Keratinocyte (primary cell): ENCODE measurements at regions not wholly inside any gene's neighbourhood (a gene's known extent, or its start where the extent isn't known, plus 50 kb on each side); places are given as distances from the start of the nearest gene placed in this dataset.

Experiments used
- CTCF ChIP-seq, 3 experiments: IDR thresholded peaks in 1 of 3; conservative IDR thresholded peaks in 1 of 3; optimal IDR thresholded peaks in 1 of 3; 2 replicates in 2 of 3; 3 replicates in 1 of 3; pipeline versions ENCODE3 to v1.5.1; 2011; ENCODE audit warnings: low read length in 3 of 3, mild to moderate bottlenecking in 3 of 3, moderate library complexity in 2 of 3, control low read depth in 1 of 3, inconsistent platforms in 1 of 3; ENCODE audit not compliant: insufficient read depth in 2 of 3; ENCODE audit errors: extremely low read depth in 1 of 3
- EZH2 ChIP-seq: IDR thresholded peaks from one replicate; pipeline ENCODE4 v1.6.1; 2012; ENCODE audit warnings: inconsistent platforms, mild to moderate bottlenecking, low read length, moderate library complexity

GRCh38 chr13:26872525-26873385, 112.2 kb upstream of the GPR12 start:
- TF ChIP-seq CTCF (optimal IDR thresholded peaks at IDR 0.05 in 1 of 3, IDR thresholded peaks at IDR 0.05 in 1 of 3, conservative IDR thresholded peaks at IDR 0.05 in 1 of 3; ENCODE audit: extremely low read depth in 1 of 3, insufficient read depth in 2 of 3, low read length in 3 of 3), result peak; percentile 68 to 80 (median 78)
- no peak for TF ChIP-seq EZH2
